Smooth muscle cell (in vitro differentiated cells): ENCODE measurements at regions not wholly inside any gene's neighbourhood (a gene's known extent, or its start where the extent isn't known, plus 50 kb on each side); places are given as distances from the start of the nearest gene placed in this dataset.

ENCODE experiments used
- DNase-seq: peaks from one replicate; lab custom pipeline; 2025; ENCODE audit not compliant: unreplicated experiment; lab: John Stamatoyannopoulos, UW
- H2AFZ ChIP-seq: fragments of 200-600 bp; sonication (generic); 2 replicates; pipeline ENCODE4 v1.6.0; 2016; ENCODE audit warnings: antibody characterized with exemption, low read depth, mild to moderate bottlenecking
- H3F3A ChIP-seq: fragments of 200-600 bp; sonication (generic); 2 replicates; pipeline ENCODE4 v1.6.0; 2017; ENCODE audit warnings: antibody characterized with exemption, low read depth
- H3K27ac ChIP-seq: fragments of 200-600 bp; sonication (generic); 2 replicates; pipeline ENCODE4 v1.5.1; 2016; ENCODE audit warnings: low read depth, mild to moderate bottlenecking
- H3K27me3 ChIP-seq: fragments of 200-600 bp; sonication (generic); 2 replicates; pipeline ENCODE4 v1.6.1; 2016; ENCODE audit warnings: low read depth, mild to moderate bottlenecking
- H3K36me3 ChIP-seq: fragments of 200-600 bp; sonication (generic); 2 replicates; pipeline ENCODE4 v1.5.1; 2016; ENCODE audit warnings: low read depth
- H3K4me1 ChIP-seq: fragments of 200-600 bp; sonication (generic); 2 replicates; pipeline ENCODE4 v1.5.1; 2016; ENCODE audit warnings: low read depth
- H3K4me2 ChIP-seq: fragments of 200-600 bp; sonication (generic); 2 replicates; pipeline ENCODE4 v1.6.0; 2016; ENCODE audit warnings: mild to moderate bottlenecking
- H3K4me3 ChIP-seq: fragments of 200-600 bp; sonication (generic); 2 replicates; pipeline ENCODE4 v1.5.1; 2016; ENCODE audit warnings: mild to moderate bottlenecking
- H3K79me2 ChIP-seq: fragments of 200-600 bp; sonication (generic); 2 replicates; pipeline ENCODE4 v1.6.0; 2016; ENCODE audit warnings: low read depth, mild to moderate bottlenecking
- H3K9ac ChIP-seq: fragments of 200-600 bp; sonication (generic); 2 replicates; pipeline ENCODE4 v1.6.0; 2016; ENCODE audit warnings: low read depth
- H3K9me3 ChIP-seq: fragments of 200-600 bp; sonication (generic); replicated peaks from 2 replicates; pipeline ENCODE4 v1.5.1; 2016; ENCODE audit warnings: low read depth
- H4K20me1 ChIP-seq: fragments of 200-600 bp; sonication (generic); 2 replicates; pipeline ENCODE4 v1.6.0; 2016; ENCODE audit warnings: low read depth
- WGBS: methylation state at CpG from one replicate; pipeline ENCODE4 v1.1.7; 2016; ENCODE audit warnings: low lambda C conversion rate; 5-methylcytosine and 5-hydroxymethylcytosine counted together
- TF ChIP-seq, protein P1 (sequence below): fragments of 200-600 bp; sonication (generic); IDR thresholded peaks from 2 replicates; pipeline ENCODE4 v1.5.1; 2017; ENCODE audit warnings: borderline replicate concordance, mild to moderate bottlenecking, antibody characterized with exemption; ENCODE audit not compliant: insufficient read depth, poor library complexity, severe bottlenecking

DNA sequence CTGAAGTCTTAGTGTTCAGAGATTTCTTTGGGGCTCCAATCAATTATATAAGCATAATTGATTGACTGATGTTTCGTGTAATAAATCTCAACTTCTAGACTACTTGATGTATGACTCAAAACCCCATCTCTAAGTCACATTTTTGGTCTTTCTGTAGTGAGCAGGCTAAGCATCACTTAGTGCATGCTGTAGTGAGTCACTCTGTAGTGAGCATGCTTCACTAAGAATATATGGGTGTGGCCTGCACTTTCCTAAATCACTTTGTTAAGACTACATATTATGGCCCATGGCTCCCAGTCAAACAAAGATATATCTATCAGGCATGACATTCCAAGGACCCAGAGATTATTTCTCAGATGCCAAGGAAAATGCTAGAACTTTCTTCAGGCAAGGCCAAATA is 909.4 kb upstream of the LRFN5 start:
- no peak overlapping the region for H3K4me2 ChIP-seq
- no peaks in the 10 kb centered on the region for H3K79me2 ChIP-seq
- no peaks in the 10 kb centered on the region for H3F3A ChIP-seq
- H3K4me3 ChIP-seq = no peak overlapping the region
- no peak overlapping the region for H3K27ac ChIP-seq
- no peak overlapping the region for H2AFZ ChIP-seq
- H3K9me3 ChIP-seq = no peaks in the 10 kb centered on the region
- TF ChIP-seq, protein P1, sequence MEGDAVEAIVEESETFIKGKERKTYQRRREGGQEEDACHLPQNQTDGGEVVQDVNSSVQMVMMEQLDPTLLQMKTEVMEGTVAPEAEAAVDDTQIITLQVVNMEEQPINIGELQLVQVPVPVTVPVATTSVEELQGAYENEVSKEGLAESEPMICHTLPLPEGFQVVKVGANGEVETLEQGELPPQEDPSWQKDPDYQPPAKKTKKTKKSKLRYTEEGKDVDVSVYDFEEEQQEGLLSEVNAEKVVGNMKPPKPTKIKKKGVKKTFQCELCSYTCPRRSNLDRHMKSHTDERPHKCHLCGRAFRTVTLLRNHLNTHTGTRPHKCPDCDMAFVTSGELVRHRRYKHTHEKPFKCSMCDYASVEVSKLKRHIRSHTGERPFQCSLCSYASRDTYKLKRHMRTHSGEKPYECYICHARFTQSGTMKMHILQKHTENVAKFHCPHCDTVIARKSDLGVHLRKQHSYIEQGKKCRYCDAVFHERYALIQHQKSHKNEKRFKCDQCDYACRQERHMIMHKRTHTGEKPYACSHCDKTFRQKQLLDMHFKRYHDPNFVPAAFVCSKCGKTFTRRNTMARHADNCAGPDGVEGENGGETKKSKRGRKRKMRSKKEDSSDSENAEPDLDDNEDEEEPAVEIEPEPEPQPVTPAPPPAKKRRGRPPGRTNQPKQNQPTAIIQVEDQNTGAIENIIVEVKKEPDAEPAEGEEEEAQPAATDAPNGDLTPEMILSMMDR = no peak
- DNase-seq = no peak
- H3K9ac ChIP-seq = no peak overlapping the region
- no peaks in the 10 kb centered on the region for H3K4me1 ChIP-seq
- H3K27me3 ChIP-seq = no peaks in the 10 kb centered on the region
- H4K20me1 ChIP-seq = no peaks in the 10 kb centered on the region
- H3K36me3 ChIP-seq = no peaks in the 10 kb centered on the region
- WGBS = 73% methylated on average over 1 of the region's 1 CpG

DNA sequence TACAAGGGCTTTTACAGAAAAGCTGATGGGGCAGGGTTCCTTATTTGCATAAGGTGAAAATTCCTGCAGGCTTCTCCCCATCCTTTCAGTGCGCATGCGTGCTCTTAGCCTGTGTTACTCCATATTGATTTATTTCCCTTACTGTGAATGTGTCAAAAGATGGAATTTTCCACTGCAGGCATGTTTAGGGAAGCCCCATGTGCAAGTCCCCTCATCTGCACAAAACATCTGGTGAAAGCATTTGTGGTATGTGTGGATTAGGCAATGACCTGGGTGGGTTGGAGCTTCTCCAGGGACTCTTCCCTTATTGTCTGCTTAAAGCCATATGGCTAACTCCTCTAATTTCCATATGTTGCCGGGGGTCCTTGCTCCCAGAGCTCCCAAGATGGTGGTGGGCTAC is 912.7 kb upstream of the LRFN5 start:
- 96% methylated on average over 3 of the region's 3 CpGs for WGBS
- Histone ChIP-seq H3K4me1 (no peaks in the 10 kb centered on the region), H3K79me2 (no peaks in the 10 kb centered on the region), H4K20me1 (no peaks in the 10 kb centered on the region), H3K27ac (no peak overlapping the region), H3K9me3 (no peaks in the 10 kb centered on the region), H3K36me3 (no peaks in the 10 kb centered on the region), H3K4me3 (no peak overlapping the region), H3K9ac (no peak overlapping the region), H3F3A (no peaks in the 10 kb centered on the region), H3K4me2 (no peak overlapping the region), H3K27me3 (no peaks in the 10 kb centered on the region), H2AFZ (no peak overlapping the region)
- TF ChIP-seq, protein P1 = no peak
- no peak for DNase-seq

DNA sequence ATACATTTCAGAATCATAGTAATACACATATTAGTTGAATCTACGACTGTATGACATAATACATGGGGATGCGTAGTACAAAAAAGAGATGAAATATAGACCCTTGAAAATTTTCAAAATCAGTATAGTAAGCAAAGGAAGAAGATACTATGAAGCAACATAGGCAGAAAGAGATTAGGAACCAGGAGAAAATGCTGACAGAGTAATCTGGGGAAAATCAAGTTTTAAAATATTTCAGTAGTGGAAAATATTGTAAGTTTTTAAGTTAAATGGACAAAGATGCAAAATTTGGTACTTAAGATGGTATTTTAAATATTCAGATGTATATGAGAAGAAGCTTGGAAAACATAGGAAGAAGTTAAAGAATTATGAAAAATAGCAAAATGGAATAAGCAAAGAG is 915.6 kb upstream of the LRFN5 start:
- Histone ChIP-seq H3K9me3 (no peaks in the 10 kb centered on the region), H3K36me3 (no peaks in the 10 kb centered on the region), H3K9ac (no peak overlapping the region), H3K79me2 (no peaks in the 10 kb centered on the region), H2AFZ (no peak overlapping the region), H3K27me3 (no peaks in the 10 kb centered on the region), H3K4me1 (no peaks in the 10 kb centered on the region), H4K20me1 (no peaks in the 10 kb centered on the region), H3F3A (no peaks in the 10 kb centered on the region), H3K4me2 (no peak overlapping the region), H3K27ac (no peak overlapping the region), H3K4me3 (no peak overlapping the region)
- DNase-seq = no peak
- WGBS = 95% methylated on average over 2 of the region's 2 CpGs
- TF ChIP-seq, protein P1 = no peak

DNA sequence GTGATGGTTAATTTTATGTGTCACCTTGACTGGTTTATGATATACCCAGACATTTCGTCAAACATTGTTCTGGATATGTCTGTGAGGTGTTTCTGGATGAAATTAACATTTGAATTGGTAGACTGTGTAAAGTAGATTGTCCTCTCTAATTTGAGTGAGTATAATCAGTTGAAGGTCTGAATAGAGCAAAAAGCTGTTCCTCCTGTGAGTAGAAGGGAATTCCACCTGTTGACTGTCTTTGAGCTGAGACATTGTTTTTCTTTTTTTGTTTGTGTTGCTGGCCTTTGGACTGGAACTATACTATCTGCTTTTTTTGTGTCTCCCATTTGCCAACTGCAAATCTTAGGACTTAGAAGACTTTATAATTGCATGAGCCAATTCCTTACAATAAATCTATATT is 920.9 kb upstream of the LRFN5 start:
- no peak overlapping the region for H3K27ac ChIP-seq
- no peaks in the 10 kb centered on the region for H3K27me3 ChIP-seq
- no peak overlapping the region for H2AFZ ChIP-seq
- no peak overlapping the region for H3K4me3 ChIP-seq
- no peaks in the 10 kb centered on the region for H3K4me1 ChIP-seq
- H3K9me3 ChIP-seq = no peaks in the 10 kb centered on the region
- H3K4me2 ChIP-seq = no peak overlapping the region
- no peaks in the 10 kb centered on the region for H3K79me2 ChIP-seq
- 98% methylated on average over 1 of the region's 1 CpG for WGBS
- no peak overlapping the region for H3K9ac ChIP-seq
- H3K36me3 ChIP-seq = no peaks in the 10 kb centered on the region
- no peaks in the 10 kb centered on the region for H4K20me1 ChIP-seq
- TF ChIP-seq, protein P1 = no peak
- H3F3A ChIP-seq = no peaks in the 10 kb centered on the region
- DNase-seq = no peak
